ENCODE measurements at regions not wholly inside any gene's neighbourhood (a gene's known extent, or its start where the extent isn't known, plus 50 kb on each side); places are given as distances from the start of the nearest gene placed in this dataset.

DNA sequence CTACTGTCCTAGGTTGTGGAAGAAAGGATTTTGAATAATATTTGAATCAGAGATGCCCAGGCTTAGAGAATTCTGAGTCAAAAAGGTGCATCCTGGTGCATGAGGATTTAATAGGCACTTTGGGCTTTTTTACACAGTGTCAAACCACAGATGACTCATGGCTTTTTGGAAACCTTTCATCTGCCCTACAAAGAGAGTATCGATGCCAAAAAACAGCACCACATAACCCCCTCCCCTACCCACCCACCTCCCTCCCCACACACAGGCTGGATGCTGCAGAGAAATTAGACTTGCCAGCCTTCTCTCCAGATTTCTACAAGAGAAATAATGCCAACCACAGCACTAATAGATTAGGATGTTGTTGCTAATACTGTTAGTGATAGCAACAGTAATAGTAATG is 779.3 kb downstream of the NLGN4X start:
- no peak overlapping the region for H3K4me3 ChIP-seq
- peaks cover 0 to 8% (median 0%) of the 10 kb centered on the region in 3 donors for H3K27me3 ChIP-seq (ENCODE audit: control insufficient read depth in 3 of 3, insufficient read depth in 3 of 3, low read length in 2 of 3)
- DNase-seq (no peak), ATAC-seq (ENCODE audit: insufficient read depth, low FRiP score) (no peak)
- TF ChIP-seq, protein P1, sequence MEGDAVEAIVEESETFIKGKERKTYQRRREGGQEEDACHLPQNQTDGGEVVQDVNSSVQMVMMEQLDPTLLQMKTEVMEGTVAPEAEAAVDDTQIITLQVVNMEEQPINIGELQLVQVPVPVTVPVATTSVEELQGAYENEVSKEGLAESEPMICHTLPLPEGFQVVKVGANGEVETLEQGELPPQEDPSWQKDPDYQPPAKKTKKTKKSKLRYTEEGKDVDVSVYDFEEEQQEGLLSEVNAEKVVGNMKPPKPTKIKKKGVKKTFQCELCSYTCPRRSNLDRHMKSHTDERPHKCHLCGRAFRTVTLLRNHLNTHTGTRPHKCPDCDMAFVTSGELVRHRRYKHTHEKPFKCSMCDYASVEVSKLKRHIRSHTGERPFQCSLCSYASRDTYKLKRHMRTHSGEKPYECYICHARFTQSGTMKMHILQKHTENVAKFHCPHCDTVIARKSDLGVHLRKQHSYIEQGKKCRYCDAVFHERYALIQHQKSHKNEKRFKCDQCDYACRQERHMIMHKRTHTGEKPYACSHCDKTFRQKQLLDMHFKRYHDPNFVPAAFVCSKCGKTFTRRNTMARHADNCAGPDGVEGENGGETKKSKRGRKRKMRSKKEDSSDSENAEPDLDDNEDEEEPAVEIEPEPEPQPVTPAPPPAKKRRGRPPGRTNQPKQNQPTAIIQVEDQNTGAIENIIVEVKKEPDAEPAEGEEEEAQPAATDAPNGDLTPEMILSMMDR (IDR thresholded peaks at IDR 0.05; ENCODE audit: control extremely low read depth, extremely low read depth) = no peak
- no peaks in the 10 kb centered on the region for H3K9me3 ChIP-seq (ENCODE audit: control insufficient read depth in 4 of 4, insufficient read depth in 3 of 4, low read length in 3 of 4)
- no peak overlapping the region for H3K27ac ChIP-seq (ENCODE audit: low read depth in 1 of 2, low read length in 1 of 2)
- no peaks in the 10 kb centered on the region for H3K36me3 ChIP-seq (ENCODE audit: control insufficient read depth in 4 of 4, insufficient read depth in 4 of 4, low read length in 4 of 4)
- H3K4me1 ChIP-seq (ENCODE audit: control insufficient read depth in 5 of 5, insufficient read depth in 5 of 5, low read length in 5 of 5) = no peaks in the 10 kb centered on the region
- WGBS, 2 donors = 71 to 76% methylated on average over 1 of the region's 1 CpG
- H3K9ac ChIP-seq (ENCODE audit: insufficient read depth in 1 of 2, low read length in 2 of 2) = no peak overlapping the region

DNA sequence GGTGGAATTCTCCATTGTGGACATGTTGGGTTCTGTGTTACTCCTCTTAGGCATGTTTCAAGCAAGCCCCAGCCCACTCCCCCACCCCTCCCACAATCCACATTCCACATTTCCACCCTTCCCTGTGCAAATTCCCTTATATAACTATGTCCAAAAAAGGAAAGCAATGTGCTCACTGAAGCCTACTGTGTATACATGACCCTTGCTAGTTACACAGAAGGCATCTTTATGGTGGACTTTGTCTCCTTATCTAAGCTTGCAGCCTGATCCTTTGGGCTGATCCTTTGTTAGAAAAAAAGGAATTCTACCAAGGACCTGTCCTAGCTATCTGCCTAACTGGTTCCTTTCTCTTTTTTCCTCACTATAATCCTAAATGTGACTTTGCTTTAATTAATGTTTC is 796.8 kb downstream of the NLGN4X start:
- no peak for DNase-seq
- Histone ChIP-seq H3K27ac (ENCODE audit: low read depth in 1 of 2, low read length in 1 of 2) (no peak overlapping the region), H3K4me3 (no peak overlapping the region), H3K4me1 (ENCODE audit: control insufficient read depth in 5 of 5, insufficient read depth in 5 of 5, low read length in 5 of 5) (no peaks in the 10 kb centered on the region), H3K9ac (ENCODE audit: insufficient read depth in 1 of 2, low read length in 2 of 2) (no peak overlapping the region), H3K27me3 (ENCODE audit: control insufficient read depth in 3 of 3, insufficient read depth in 3 of 3, low read length in 2 of 3) (peaks cover 0 to 9% (median 0%) of the 10 kb centered on the region in 3 donors), H3K9me3 (ENCODE audit: control insufficient read depth in 4 of 4, insufficient read depth in 3 of 4, low read length in 3 of 4) (no peaks in the 10 kb centered on the region), H3K36me3 (ENCODE audit: control insufficient read depth in 4 of 4, insufficient read depth in 4 of 4, low read length in 4 of 4) (no peaks in the 10 kb centered on the region)
- ATAC-seq (ENCODE audit: insufficient read depth, low FRiP score) = no peak
- TF ChIP-seq, protein P1 (IDR thresholded peaks at IDR 0.05; ENCODE audit: control extremely low read depth, extremely low read depth) = no peak

- DNase-seq (no peak), ATAC-seq (ENCODE audit: insufficient read depth, low FRiP score) (no peak)
- Histone ChIP-seq H3K9ac (ENCODE audit: insufficient read depth in 1 of 2, low read length in 2 of 2) (no peak overlapping the region), H3K27ac (ENCODE audit: low read depth in 1 of 2, low read length in 1 of 2) (no peak overlapping the region), H3K4me3 (no peak overlapping the region), H3K36me3 (ENCODE audit: control insufficient read depth in 4 of 4, insufficient read depth in 4 of 4, low read length in 4 of 4) (no peaks in the 10 kb centered on the region), H3K4me1 (ENCODE audit: control insufficient read depth in 5 of 5, insufficient read depth in 5 of 5, low read length in 5 of 5) (no peaks in the 10 kb centered on the region), H3K27me3 (ENCODE audit: control insufficient read depth in 3 of 3, insufficient read depth in 3 of 3, low read length in 2 of 3) (no peaks in the 10 kb centered on the region), H3K9me3 (ENCODE audit: control insufficient read depth in 4 of 4, insufficient read depth in 3 of 4, low read length in 3 of 4) (no peaks in the 10 kb centered on the region)
- TF ChIP-seq, protein P1 (IDR thresholded peaks at IDR 0.05; ENCODE audit: control extremely low read depth, extremely low read depth) = no peak
These were observed 803.5 kb downstream of the NLGN4X start for GRCh38 chrX:5425119-5425518.

DNA sequence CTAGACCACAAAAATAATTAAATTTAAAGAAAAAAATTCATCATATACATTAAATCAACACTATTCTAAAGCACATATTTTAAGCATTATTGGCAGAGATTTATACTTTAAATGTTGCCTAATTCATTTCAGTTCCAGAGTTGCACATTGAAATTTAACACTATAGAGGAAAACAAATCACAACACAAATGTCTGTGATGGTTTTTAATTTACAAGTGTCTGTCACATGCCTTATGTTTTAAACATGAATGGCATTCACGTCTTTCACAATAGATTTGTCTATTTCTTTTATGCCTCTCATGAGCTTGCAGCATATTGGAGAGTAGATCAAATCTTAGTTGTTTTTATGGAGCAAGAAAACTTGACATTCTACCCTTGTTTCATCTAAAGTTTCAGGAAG is 811.3 kb downstream of the NLGN4X start:
- Histone ChIP-seq H3K27me3 (ENCODE audit: control insufficient read depth in 3 of 3, insufficient read depth in 3 of 3, low read length in 2 of 3) (no peaks in the 10 kb centered on the region), H3K9me3 (ENCODE audit: control insufficient read depth in 4 of 4, insufficient read depth in 3 of 4, low read length in 3 of 4) (no peaks in the 10 kb centered on the region), H3K27ac (ENCODE audit: low read depth in 1 of 2, low read length in 1 of 2) (no peak overlapping the region), H3K4me3 (no peak overlapping the region), H3K36me3 (ENCODE audit: control insufficient read depth in 4 of 4, insufficient read depth in 4 of 4, low read length in 4 of 4) (no peaks in the 10 kb centered on the region), H3K9ac (ENCODE audit: insufficient read depth in 1 of 2, low read length in 2 of 2) (no peak overlapping the region), H3K4me1 (ENCODE audit: control insufficient read depth in 5 of 5, insufficient read depth in 5 of 5, low read length in 5 of 5) (no peaks in the 10 kb centered on the region)
- TF ChIP-seq, protein P1 (IDR thresholded peaks at IDR 0.05; ENCODE audit: control extremely low read depth, extremely low read depth) = no peak
- ATAC-seq (ENCODE audit: insufficient read depth, low FRiP score) (no peak), DNase-seq (no peak)
- WGBS, 2 donors = 61 to 77% methylated on average over 1 of the region's 1 CpG

Measured in lung (tissue), 11 donors.